Kidney capillary endothelial cell (primary cell): ENCODE measurements at regions not wholly inside any gene's neighbourhood (a gene's known extent, or its start where the extent isn't known, plus 50 kb on each side); places are given as distances from the start of the nearest gene placed in this dataset.
"Not testable (repeated sequence)": the region's sequence is repeated elsewhere in the genome, so short reads cannot be mapped to it uniquely, and the experiment has no call there.

ENCODE experiments used
- DNase-seq: peaks from one replicate; pipeline ENCODE4 v3.0.0-alpha.2; 2018; ENCODE audit warnings: low spot score

DNA sequence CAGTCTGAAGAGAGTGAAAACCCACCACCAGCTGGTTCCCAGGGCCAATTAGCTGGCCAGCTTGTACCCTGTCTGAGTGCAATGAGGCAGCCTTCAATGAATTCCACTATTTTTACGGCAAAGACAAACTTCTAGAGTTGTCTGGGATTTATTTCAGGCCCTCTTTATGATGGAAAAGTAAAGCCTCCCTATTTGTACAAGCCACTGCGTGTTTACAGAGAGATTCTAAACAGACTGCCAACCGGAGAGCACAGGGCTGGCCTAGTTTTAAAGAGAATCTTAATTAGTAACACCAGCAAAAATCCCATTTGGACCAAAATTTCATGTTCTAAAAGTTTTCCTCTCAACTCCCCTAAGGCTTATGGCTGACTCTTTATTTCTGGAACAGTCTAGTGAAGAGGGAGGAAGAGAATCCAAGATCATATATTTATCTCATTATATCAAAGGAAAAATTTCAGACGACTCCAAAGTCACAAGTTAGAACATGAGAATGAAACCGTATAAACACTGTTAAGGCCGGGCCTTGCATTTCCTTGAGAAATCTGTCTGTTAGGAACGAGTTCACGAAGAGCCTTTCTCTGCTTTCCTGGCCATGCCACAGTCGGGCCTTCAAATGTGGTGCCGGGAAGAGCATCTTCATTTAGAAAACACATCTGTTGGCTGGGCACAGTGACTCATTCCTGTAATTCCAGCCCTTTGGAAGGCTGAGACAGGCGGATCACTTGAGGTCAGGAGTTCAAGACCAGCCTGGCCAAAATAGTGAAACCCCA is 724.6 kb upstream of the NRP1 start:
- DNase-seq: no peak

DNA sequence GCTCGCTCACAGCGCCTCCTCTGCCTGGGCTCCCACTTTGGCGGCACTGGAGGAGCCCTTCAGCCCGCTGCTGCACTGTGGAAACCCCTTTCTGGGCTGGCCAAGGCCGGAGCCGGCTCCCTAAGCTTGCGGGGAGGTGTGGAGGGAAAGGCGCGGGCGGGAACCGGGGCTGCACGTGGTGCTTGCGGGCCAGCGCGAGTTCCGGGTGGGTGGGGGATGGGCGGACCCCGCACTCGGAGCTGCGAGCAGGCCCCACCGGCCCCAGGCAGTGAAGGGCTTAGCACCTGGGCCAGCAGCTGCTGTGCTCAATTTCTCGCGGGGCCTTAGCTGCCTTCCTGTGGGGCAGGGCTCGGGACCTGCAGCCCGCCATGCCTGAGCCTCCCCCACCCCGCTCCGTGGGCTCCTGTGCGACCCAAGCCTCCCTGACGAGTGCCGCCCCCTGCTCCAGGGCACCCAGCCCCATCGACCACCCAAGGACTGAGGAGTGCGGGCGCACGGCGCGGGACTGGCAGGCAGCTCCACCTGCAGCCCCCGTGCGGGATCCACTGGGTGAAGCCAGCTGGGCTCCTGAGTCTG is 721.0 kb upstream of the NRP1 start:
- DNase-seq: not testable (repeated sequence)

DNA sequence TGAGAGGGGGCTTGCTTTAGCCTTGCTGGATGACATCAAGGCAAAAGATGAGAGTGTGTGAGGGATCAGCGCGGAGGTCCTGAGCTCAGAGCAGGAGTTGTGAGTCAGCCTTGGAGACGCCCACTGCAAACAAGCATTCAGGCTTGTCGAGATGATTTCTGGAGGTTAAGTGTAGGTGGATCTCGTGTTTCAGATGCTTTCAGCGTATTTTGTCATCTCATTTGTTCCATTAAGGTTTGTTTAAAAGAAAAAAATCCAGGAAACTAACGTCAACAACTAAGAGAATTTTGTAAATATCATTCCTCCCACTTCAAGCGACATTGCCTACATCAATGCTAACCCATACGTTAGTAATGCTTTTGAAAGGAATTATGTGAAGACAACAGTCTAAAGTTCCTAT is 715.4 kb upstream of the NRP1 start:
- DNase-seq: no peak

DNA sequence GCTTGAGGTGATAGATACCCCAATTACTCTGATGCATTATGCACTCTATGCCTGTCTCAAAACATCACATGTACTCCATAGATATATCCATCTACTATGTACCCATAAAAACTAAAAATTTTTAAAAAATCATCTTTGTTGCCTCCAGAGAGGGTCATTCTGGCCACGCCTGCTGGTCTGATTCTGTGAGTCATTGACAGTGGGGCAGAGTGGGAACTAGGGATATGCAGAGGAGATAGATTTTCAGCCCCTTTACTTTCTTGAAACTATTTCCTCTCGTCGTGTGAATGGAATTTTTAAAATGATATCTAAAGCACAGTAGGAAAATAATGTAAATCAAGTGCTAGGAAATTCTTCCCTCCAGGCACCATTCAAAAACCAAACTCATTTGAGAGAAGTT is 715.0 kb upstream of the NRP1 start:
- DNase-seq: no peak

DNA sequence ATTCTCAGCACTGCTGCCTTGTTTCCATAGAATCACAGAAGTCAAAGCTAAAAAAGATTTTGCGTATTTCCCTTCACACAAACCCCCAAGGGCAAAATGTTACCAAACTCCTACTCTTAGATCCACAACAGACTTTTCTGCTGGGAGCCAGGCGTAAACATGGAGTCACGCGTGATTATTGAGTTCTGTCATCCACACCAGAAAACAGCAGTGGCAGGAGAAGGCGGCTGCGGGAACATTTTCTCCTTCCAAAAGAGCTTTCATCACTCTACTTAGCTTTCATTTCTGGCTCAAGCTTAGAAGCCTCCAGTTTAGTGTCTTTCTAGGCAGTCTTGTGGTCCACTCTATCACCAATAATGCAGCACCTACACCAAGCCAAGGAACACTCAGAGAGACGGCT is 712.9 kb upstream of the NRP1 start:
- DNase-seq: no peak

DNA sequence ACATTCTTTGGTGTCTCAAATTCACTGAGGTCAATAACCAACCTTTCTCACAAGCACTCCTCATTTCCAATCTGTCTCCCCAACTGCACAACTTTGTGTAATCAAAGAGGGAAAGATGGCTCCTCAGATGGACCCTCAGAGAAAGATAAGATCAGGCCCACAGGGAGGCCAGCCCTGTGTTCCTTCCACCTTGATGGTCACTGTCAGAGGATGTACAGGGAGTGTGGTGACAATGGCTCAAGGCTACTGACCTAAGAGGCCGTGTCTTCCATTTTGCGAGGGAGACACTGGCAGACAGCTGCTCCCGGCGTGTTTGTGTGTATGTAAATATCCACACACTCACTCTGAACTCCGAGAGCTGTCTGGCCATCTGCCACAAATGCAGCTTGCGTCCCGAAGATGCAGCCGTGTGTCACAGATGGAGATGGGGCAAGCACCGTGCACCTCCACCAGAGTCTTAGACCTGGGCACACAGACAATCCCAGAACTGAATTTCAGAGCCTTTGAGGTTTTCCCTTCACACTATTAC is 712.1 kb upstream of the NRP1 start:
- DNase-seq: no peak

DNA sequence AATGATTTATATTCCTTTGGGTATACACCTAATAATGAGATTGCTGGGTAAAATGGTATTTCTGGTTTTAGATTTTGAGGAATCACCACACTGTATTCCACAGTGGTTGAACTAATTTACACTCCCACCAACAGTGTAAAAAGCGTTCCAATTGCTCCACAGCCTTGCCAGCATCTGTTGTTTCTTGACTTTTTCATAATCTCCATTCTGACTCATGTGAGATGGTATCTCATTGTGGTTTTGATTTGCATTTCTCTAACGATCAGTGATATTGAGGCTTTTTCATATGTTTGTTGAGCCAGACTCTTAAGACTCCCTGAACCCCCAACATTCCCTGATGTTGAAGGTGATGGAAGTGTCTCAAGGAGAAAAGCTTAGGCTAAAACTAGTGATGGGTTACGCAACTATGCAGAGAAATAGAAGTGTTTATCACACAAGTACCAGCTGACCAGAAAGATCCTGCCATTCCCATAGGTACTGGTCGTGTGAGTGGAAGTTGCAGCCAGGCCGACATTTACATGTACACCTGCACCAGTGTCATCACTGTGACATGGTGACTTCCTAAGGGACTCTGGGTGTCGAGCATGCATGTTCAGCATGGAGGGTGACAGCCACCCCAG is 711.2 kb upstream of the NRP1 start:
- DNase-seq: no peak

DNA sequence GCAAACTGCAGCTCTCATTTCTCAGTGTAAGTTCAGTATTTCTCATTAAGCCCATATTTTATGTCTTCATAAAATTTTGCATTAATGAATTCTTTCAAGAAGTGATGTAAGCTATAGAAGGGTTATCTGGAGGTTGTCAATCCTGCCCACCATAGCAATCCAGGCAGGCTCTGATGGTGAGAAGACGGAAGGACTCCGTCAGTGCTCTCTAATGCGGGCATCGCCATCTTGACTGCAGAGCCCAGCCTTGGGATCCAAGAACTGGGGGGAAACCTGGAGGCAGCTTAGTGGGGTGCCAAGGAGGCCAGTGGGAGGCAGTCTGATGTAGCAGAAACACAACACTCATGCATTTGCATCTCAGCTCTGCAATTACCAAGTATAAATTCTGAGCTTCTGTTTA is 707.4 kb upstream of the NRP1 start:
- DNase-seq: no peak

DNA sequence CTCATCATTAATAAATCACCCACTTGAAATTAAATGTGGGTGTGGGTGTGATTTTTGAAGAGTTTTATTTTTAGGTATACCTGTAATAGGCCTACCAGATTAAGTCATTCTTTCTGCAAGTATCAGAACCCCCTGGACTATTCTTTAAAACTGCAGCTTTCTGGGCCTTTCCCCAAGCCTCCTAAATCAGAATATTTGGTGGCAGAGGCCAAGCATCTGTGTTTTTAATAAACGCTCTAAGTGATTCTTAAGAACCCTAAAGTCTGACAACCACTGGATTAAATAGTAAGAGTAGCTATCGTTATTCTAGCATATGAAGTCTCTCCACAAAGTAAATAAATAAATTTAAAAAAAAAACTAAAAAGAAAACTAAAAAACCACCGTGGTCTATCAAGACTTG is 703.0 kb upstream of the NRP1 start:
- DNase-seq: no peak

DNA sequence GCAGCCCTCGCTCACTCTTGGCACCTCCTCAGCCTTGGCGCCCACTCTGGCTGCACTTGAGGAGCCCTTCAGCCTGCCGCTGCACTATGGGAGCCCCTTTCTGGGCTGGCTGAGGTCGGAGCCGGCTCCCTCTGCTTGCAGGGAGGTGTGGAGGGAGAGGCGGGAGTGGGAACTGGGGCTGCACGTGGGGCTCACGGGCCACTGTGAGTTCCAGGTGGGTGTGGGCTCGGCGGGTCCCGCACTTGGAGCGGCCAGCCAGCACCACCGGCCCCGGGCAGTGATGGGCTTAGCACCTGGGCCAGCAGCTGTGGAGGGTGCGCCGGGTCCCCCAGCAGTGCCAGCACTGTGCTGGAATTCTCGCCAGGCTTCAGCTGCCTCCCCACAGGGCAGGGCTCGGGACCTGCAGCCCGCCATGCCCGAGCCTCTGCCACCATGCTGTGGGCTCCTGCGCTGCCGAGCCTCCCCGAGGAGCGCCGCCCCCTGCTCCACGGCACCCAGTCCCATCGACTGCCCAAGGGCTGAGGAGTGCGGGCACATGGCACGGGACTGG is 700.8 kb upstream of the NRP1 start:
- not testable (repeated sequence) for DNase-seq

DNA sequence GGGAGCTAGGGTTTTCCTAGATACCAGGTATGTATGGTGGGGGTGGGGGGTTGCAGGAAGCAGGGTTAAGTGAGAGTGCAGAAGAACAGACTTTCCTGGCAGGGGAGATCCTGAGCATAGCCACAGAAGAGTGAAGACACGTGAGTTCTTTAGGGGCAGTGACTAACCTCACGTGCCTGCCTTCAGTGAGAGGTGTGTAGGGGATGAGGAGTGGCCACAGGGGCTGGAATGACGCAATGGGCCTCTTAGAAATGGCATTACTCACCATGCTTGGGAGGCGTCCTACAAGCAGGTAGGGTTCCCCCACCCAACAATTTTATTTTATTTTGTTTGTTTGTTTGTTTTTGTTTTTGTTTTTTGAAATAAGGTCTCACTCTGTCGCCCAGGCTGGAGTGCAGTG is 698.6 kb upstream of the NRP1 start:
- DNase-seq: no peak

DNA sequence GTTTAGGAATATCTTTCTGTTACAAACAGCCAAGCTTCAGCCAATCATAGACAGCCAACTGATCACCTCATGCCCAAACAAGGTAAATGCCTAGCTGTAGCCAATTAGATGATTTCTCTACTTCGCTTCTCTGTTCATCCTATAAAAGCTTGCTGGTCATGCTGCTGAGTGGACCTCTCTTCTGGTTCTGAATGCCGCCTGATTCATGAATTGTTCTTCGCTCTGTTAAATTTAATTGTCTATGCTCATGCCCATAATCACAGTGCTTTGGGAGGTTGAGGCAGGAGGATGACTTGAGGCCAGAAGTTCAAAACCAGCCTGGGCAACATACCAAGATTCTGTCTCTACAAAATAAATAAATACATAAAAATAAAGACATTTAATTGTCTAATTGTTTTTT is 698.1 kb upstream of the NRP1 start:
- DNase-seq: no peak

DNA sequence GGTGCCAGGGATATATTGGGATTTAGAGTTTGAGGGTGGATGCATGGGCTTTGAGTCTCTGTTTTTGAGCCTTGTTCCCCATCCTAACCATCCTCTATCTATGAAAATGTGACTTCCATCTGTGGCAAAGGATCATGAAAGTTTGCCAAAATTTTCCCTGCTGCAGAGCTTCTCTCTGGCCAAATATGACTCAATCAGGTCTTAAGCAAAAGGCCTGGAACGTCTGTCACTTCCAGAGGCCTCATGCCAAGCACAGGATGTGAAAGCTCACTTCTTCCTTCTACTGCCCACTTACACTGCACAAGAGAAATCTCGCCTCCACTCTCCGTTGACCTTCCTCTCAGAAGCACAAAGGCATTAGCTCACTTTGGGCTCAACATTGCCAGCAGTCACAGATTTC is 696.9 kb upstream of the NRP1 start:
- DNase-seq: no peak

DNA sequence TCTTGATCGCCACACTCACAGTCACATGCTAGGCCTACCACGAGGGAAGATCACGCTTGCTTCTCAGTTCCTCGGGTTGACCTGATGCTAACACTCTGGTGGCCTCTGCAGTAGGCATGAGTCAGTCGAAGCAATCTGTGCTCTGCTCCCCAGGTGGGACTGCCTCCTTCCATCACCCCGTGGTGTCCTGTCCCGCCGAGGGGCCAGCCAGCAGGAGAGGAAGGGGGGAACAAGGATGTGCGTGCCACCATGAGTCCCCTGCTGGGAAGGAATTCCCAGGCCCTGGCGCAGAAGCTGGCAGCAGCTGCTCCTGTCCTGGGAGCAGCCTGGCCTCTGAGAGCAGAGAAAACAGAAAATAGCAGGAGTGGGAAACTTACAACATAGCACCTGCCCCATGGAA is 695.0 kb upstream of the NRP1 start:
- DNase-seq: no peak

DNA sequence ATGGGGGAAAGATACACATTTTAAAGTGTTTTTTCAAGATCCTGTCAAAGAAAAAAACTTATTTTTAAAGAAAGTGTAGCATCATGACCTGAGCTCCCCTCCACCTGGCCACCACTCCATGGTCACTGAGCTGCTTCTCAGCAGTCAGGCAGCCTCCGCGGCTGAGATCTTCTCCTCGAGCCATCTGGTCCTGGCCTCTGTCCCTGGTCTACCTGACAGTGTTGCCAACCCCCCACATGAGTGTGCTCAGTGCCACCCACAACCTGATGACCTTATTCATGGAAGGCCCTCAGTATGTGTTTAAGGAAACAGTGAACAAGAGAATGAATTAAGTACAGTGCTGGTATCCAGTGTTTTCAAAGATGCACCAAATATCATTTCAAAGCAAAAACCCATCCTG is 694.5 kb upstream of the NRP1 start:
- DNase-seq: no peak

DNA sequence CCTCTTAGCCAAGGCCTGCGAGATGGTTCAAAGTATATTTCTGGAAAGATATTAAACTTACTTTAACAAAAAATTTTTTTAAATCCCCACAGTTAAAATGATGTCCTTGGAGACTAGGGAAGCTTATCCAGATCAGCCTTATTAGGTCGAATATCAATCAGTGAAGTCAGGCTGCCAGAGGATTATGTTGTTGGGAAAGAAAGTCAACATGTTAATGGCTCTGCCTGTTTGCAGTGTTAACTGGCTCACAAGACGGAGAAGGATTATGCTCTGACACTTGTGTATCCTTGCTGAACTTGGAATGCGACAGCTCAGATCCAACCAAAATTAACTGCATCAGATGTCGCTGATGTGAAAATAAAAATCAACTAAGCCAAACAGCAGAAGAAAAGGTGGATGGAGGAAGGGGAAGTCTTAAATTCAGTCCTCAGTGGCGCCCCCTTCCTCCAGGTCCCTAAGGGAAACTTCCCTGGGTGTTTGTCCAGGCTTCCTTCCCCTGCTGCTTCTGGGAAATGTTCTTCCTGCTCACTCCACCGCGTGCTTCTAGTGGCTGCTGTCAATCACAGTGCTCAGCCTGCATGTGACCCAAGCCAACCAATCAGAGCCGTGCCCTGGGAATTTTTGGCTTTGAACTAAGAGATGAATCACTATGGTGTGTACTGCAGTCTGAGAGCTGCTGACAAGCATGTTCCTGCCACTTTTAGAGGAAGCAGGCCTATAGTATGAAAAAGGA is 690.4 kb upstream of the NRP1 start:
- no peak for DNase-seq

DNA sequence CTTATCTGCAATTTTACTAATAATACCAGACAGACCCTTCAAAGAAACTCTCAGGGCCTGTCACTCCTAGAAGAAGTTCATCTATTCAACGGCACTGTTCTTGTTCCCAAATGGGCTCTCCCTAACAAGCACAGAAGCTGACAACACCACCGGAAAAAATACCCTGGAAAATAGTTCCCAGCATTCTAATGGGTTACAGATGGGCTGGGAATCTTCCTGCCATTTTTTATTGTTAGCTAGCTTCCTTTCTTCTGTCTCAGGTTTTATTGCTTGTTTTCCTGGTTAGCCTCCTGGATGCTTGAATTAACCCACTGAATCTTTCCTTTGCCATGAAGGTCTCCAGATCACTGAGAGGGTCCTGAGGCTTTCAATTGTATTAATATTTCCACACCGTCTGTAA is 689.8 kb upstream of the NRP1 start:
- no peak for DNase-seq

DNA sequence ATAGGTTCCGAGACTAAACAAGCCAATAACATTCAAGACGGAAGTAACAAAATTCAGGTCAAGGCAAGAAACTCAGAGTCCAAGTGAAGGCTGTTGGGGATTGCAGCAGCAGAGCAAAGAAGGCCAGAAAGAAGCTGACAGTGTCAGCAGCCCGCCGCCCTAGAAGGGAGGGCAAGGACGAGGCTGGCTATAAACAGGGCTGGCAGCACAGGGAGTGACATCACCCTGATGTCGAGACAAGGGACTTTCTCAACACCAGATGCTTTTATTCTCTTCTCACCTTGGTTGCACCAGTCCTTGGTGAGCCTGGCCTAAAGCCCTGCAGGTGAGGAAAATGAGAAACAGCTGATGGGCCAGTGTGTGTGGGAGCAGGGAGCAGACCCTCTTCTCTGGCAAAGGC is 687.7 kb upstream of the NRP1 start:
- no peak for DNase-seq

DNA sequence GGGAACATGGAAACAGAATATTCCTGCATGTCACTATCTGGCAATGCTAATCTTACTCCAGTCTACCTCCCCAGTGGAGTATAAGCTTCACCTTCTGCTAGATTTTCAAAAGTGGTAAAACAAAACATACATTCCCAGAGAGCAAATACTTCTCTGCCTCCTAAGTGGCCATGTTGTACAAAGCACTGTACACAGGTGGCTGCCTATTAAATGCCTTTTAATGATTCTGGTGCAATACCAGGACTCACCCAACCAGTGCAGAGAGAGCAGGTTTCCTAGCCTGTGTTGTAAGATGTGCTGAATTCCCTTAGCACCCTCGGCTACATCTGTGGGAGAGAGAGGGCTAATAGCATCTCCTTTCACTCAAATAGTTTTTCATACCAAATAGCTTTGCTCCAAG is 684.3 kb upstream of the NRP1 start:
- no peak for DNase-seq

DNA sequence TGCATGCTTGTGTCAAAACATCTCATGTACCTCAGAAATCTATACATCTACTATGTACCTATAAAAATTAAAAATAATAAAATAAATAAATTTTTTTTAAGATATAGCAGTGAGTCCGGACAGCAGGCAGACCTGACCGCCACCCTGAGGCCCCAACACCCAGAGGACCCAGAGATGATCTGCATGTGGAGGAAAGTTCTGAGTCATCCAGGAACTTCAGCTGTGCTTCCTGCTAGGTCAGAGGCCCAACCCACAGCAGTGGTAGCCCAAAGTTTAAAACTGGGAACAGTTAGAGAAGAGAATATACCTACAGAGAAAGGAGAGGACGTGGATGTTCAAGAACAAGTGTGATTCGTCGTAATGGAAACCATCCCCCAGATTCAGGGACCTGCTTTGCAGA is 683.7 kb upstream of the NRP1 start:
- DNase-seq: peak; percentile 7

DNA sequence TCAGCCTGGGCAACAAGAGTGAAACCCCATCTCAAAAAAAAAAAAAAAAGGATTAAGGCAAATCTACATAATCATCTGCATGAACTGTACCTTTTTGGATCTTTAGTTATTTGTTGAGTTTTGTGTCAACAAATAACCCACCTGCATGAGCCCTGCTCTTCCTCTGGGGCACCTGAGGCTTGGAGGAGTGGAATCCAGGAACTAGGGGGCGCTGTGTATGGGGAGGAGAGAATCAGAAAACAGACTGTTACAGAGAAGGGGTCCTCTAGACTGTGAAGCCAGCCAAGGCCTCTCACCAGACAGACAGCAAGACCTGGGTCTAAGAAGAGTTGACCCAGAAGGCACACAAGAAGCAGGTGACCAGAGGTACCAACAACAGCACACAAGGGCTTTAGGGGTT is 682.8 kb upstream of the NRP1 start:
- no peak for DNase-seq

DNA sequence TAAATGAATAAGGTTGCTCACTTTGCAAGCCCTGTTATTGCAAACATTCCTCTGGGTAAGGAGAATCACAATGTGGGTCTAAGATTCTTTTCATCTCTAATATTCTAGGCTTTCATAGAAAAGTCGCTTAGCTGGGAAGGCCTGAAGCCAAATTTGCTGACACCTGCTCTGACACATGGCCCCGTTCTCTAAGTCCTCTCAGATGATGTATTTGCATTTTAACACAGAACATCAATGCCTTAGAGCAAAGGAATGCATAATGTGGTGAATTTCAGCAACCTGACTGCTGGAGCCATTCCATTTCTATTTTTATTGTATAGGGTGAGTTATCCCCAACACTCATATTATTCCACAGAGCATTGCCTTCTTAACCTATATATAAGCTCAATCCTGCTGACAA is 682.1 kb upstream of the NRP1 start:
- no peak for DNase-seq

DNA sequence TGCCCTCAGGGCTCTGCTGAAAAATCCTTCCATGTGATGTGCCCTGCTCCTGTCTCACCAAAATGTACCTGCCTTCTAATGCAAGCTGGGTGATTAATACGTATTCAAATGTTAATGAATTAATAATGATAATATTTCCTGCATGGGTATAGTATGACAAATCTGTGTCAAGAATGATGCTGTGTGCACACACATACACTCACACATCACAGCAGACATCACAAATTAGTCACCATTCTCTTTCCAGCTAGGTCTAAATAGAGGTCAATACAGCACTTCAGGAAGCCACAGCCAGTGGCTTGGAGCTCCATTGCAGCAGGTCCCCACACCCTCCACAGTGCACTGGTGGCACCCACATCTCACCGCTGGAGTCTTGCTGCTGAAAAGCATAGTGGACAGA is 681.2 kb upstream of the NRP1 start:
- DNase-seq: no peak
